RWPE1 (cell line): ENCODE measurements at regions not wholly inside any gene's neighbourhood (a gene's known extent, or its start where the extent isn't known, plus 50 kb on each side); places are given as distances from the start of the nearest gene placed in this dataset.

Experiments
- CTCF ChIA-PET: fragments of 350-600 bp; sonication (Branson Sonifier 250); formaldehyde crosslinking; extraction: SDS; loops from one replicate; lab custom pipeline; 2021; lab: Yijun Ruan, JAX
- POLR2A ChIA-PET: fragments of 400-600 bp; formaldehyde crosslinking; extraction: SDS; loops from one replicate; lab custom pipeline; 2020; ENCODE audit warnings: antibody characterized with exemption; ENCODE audit not compliant: low non-redundant PET; lab: Yijun Ruan, JAX
- DNase-seq: peaks from one replicate; pipeline ENCODE4 v3.0.0; 2012; ENCODE audit warnings: low spot score
- H3K27ac ChIP-seq: fragments of 450-650 bp; 2 replicates; pipeline ENCODE4 v1.5.1; 2017
- TF ChIP-seq, protein P1 (sequence below): fragments of 450-650 bp; conservative IDR thresholded peaks from 2 replicates; pipeline ENCODE4 v1.5.1; 2017; ENCODE audit warnings: low read depth, mild to moderate bottlenecking

DNA sequence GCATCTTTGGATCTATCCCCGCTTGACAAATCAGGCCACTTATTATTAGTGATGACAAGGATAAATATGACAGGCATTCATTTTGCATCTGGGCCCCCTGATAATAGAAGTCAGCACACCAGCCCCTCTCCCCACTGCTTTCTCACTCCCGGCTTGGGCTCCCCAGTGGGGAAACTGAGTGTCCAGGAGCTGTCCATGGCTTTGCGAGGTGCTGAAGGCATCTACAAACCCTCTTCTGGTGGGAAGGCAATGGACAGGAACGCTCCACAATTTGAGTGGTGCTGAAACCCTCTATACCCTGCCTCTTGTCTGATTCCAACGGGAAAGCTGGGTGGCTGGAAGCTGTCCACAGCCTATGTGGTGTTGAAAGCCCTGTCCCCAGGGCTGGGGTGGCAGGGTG is 61.7 kb upstream of the PCBD1 start:
- ChIA-PET CTCF (interaction anchor here (0.6 to 1.0 kb wide), 2 partner anchors 12 to 51 kb away, joined by 3 read pairs; no protein-coding TSS in a partner anchor), POLR2A (no interaction called here)
- TF ChIP-seq, protein P1, sequence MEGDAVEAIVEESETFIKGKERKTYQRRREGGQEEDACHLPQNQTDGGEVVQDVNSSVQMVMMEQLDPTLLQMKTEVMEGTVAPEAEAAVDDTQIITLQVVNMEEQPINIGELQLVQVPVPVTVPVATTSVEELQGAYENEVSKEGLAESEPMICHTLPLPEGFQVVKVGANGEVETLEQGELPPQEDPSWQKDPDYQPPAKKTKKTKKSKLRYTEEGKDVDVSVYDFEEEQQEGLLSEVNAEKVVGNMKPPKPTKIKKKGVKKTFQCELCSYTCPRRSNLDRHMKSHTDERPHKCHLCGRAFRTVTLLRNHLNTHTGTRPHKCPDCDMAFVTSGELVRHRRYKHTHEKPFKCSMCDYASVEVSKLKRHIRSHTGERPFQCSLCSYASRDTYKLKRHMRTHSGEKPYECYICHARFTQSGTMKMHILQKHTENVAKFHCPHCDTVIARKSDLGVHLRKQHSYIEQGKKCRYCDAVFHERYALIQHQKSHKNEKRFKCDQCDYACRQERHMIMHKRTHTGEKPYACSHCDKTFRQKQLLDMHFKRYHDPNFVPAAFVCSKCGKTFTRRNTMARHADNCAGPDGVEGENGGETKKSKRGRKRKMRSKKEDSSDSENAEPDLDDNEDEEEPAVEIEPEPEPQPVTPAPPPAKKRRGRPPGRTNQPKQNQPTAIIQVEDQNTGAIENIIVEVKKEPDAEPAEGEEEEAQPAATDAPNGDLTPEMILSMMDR: no peak
- no peak for DNase-seq
- no peak overlapping the region for H3K27ac ChIP-seq

DNA sequence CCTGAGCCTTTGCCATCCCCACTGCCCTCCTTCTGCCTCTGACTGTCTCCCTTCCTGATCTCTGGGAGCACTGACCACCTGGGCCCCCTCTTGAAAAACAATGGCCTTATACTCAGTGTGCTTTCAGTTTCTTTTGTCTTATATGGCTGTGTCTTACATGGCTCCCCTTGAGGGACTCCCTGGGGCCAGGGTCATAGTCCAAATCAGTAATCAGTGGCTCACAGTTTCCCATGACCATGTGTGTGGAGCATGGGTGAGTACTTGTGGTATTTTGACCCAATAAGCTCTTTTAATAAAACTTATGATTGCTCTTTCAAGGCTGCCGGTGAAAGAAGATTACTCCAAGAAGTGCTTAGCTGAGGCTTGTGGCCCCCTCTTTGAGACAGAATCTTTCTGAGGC is 62.4 kb upstream of the PCBD1 start:
- TF ChIP-seq, protein P1: no peak
- no peak for DNase-seq
- POLR2A ChIA-PET: no interaction called here
- CTCF ChIA-PET: interaction anchor here (0.6 to 1.0 kb wide), 3 partner anchors 12 to 1234 kb away, joined by 3 to 4 read pairs (median 3); no protein-coding TSS in a partner anchor
- H3K27ac ChIP-seq: no peak overlapping the region

GRCh38 chr10:70952401-70952800 is 64.0 kb upstream of the PCBD1 start:
- no peak overlapping the region for H3K27ac ChIP-seq
- no peak for DNase-seq
- CTCF ChIA-PET: interaction anchor here (0.6 kb wide), 1 partner anchor 240 kb away, joined by 3 read pairs; no protein-coding TSS in a partner anchor
- POLR2A ChIA-PET: no interaction called here
- TF ChIP-seq, protein P1: no peak

DNA sequence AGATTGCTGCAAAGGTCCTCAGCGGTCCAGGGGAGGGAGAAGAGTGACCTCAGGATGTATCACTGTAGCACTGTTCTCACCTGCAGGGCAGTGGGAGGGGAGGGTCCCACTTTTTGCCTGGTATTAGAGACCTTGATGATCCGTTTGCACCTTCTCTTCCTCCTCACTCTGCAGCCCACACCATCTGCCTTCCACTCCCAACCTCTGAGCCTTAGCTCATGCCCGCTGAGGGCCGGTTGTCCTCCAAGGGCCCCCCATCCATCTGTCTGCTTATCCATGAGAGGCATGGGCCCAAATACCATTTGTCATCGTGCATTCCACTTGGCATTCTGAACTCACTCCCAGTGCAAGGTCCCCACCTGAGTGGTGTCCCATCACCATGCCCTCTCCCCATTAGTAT is 64.6 kb upstream of the PCBD1 start:
- H3K27ac ChIP-seq: no peak overlapping the region
- TF ChIP-seq, protein P1: no peak
- POLR2A ChIA-PET: no interaction called here
- DNase-seq: no peak
- CTCF ChIA-PET: interaction anchor here (0.6 to 0.9 kb wide), 3 partner anchors 11 to 239 kb away, joined by 3 to 4 read pairs (median 3); no protein-coding TSS in a partner anchor

GRCh38 chr10:70954381-70955176 is 66.2 kb upstream of the PCBD1 start:
- ChIA-PET POLR2A (interaction anchor here (0.6 kb wide), 1 partner anchor 17 kb away, joined by 3 read pairs; no protein-coding TSS in a partner anchor), CTCF (interaction anchor here (0.9 to 1.1 kb wide), 2 partner anchors 10 to 34 kb away, joined by 3 read pairs; no protein-coding TSS in a partner anchor)
- H3K27ac ChIP-seq: no peak overlapping the region
- DNase-seq: no peak
- TF ChIP-seq, protein P1: no peak

- POLR2A ChIA-PET: no interaction called here
These were observed 67.8 kb upstream of the PCBD1 start for GRCh38 chr10:70956029-70956759.

More at GRCh38 chr10:70956029-70956759, 67.8 kb upstream of the PCBD1 start:
- TF ChIP-seq, protein P1: no peak
- CTCF ChIA-PET: interaction anchor here (0.5 kb wide), 2 partner anchors 258 to 762 kb away, joined by 3 to 5 read pairs; no protein-coding TSS in a partner anchor
- DNase-seq: no peak
- no peak overlapping the region for H3K27ac ChIP-seq
